ENCODE measurements at regions not wholly inside any gene's neighbourhood (a gene's known extent, or its start where the extent isn't known, plus 50 kb on each side); places are given as distances from the start of the nearest gene placed in this dataset.
"Not testable (repeated sequence)": the region's sequence is repeated elsewhere in the genome, so short reads cannot be mapped to it uniquely, and the experiment has no call there.

GRCh38 chr1:96464522-96464921 lies 257.1 kb upstream of the PTBP2 start:
- DNase-seq (no peak), ATAC-seq (no peak)
- intact Hi-C loops (cut with DNase I, micrococcal nuclease), result no loop called here

GRCh38 chr1:96464991-96465390 lies 256.6 kb upstream of the PTBP2 start:
- intact Hi-C loops (cut with DNase I, micrococcal nuclease), result no loop called here
- ATAC-seq, result no peak
- no peak for DNase-seq

- ATAC-seq (no peak), DNase-seq (no peak)
- intact Hi-C loops (cut with DNase I, micrococcal nuclease), result no loop called here
Measured at GRCh38 chr1:96465441-96465840, 256.1 kb upstream of the PTBP2 start.

- ATAC-seq, result no peak
- intact Hi-C loops (cut with DNase I, micrococcal nuclease), result no loop called here
- no peak for DNase-seq
Measured at GRCh38 chr1:96466842-96467241, 254.7 kb upstream of the PTBP2 start.

GRCh38 chr1:96469726-96470125 lies 251.9 kb upstream of the PTBP2 start:
- ATAC-seq; DNase-seq; intact Hi-C loops (cut with DNase I, micrococcal nuclease): not testable (repeated sequence)

- intact Hi-C loops (cut with DNase I, micrococcal nuclease), result no loop called here
- ATAC-seq (no peak), DNase-seq (no peak)
Measured at GRCh38 chr1:96472471-96472870, 249.1 kb upstream of the PTBP2 start.

- intact Hi-C loops (cut with DNase I, micrococcal nuclease), result no loop called here
- no peak for ATAC-seq
Measured at GRCh38 chr1:96473791-96474434, 247.7 kb upstream of the PTBP2 start.

GRCh38 chr1:96474985-96475743 lies 246.4 kb upstream of the PTBP2 start:
- intact Hi-C loops (cut with DNase I, micrococcal nuclease), result no loop called here
- no peak for DNase-seq
- no peak for ATAC-seq

More at GRCh38 chr1:96473791-96474434, 247.7 kb upstream of the PTBP2 start:
- no peak for DNase-seq

GRCh38 chr1:96475903-96476302 lies 245.7 kb upstream of the PTBP2 start:
- DNase-seq (no peak), ATAC-seq (no peak)
- intact Hi-C loops (cut with DNase I, micrococcal nuclease), result no loop called here

- ATAC-seq, result no peak
- intact Hi-C loops (cut with DNase I, micrococcal nuclease), result no loop called here
- DNase-seq, result no peak
Measured at GRCh38 chr1:96478228-96478627, 243.4 kb upstream of the PTBP2 start.

GRCh38 chr1:96481409-96481808 lies 240.2 kb upstream of the PTBP2 start:
- no peak for DNase-seq
- intact Hi-C loops (cut with DNase I, micrococcal nuclease), result no loop called here
- ATAC-seq, result no peak

GRCh38 chr1:96482616-96483015 lies 239.0 kb upstream of the PTBP2 start:
- intact Hi-C loops (cut with DNase I, micrococcal nuclease), result no loop called here
- no peak for ATAC-seq
- DNase-seq, result no peak

- no peak for DNase-seq
- ATAC-seq, result no peak
- intact Hi-C loops (cut with DNase I, micrococcal nuclease), result no loop called here
Measured at GRCh38 chr1:96487394-96487793, 234.2 kb upstream of the PTBP2 start.

- intact Hi-C loops (cut with DNase I, micrococcal nuclease), result no loop called here
- DNase-seq (no peak), ATAC-seq (no peak)
Measured at GRCh38 chr1:96487971-96488370, 233.6 kb upstream of the PTBP2 start.

GRCh38 chr1:96488777-96489176 lies 232.8 kb upstream of the PTBP2 start:
- intact Hi-C loops (cut with DNase I, micrococcal nuclease), result no loop called here
- DNase-seq (no peak), ATAC-seq (no peak)

- intact Hi-C loops (cut with DNase I, micrococcal nuclease), result no loop called here
- no peak for ATAC-seq
- no peak for DNase-seq
Measured at GRCh38 chr1:96492236-96492635, 229.3 kb upstream of the PTBP2 start.

GRCh38 chr1:96498744-96499340 lies 222.7 kb upstream of the PTBP2 start:
- intact Hi-C loops (cut with DNase I, micrococcal nuclease), result no loop called here
- DNase-seq, result no peak
- ATAC-seq, result no peak

- intact Hi-C loops (cut with DNase I, micrococcal nuclease), result no loop called here
- DNase-seq (no peak), ATAC-seq (no peak)
Measured at GRCh38 chr1:96508233-96508632, 213.4 kb upstream of the PTBP2 start.

GRCh38 chr1:96509339-96509738 lies 212.2 kb upstream of the PTBP2 start:
- intact Hi-C loops (cut with DNase I, micrococcal nuclease), result no loop called here
- DNase-seq (no peak), ATAC-seq (no peak)

- DNase-seq, result no peak
Measured at GRCh38 chr1:96509951-96510350, 211.6 kb upstream of the PTBP2 start.

More at GRCh38 chr1:96509951-96510350, 211.6 kb upstream of the PTBP2 start:
- intact Hi-C loops (cut with DNase I, micrococcal nuclease), result no loop called here
- ATAC-seq, result no peak

Data from left colon (tissue), 2 donors.